CD4-positive, alpha-beta T cell treated with Interleukin-4 for 1 hour (primary cell): ENCODE measurements at regions not wholly inside any gene's neighbourhood (a gene's known extent, or its start where the extent isn't known, plus 50 kb on each side); places are given as distances from the start of the nearest gene placed in this dataset.
"Not testable (repeated sequence)": the region's sequence is repeated elsewhere in the genome, so short reads cannot be mapped to it uniquely, and the experiment has no call there.

Experiments used
- DNase-seq, 2 donors: peaks; one replicate each; pipeline ENCODE4 v3.0.0-alpha.2; 2020 to 2022

- DNase-seq: no peak
These were observed 77.9 kb upstream of the ABLIM1 start for GRCh38 chr10:114735946-114736345.

DNA sequence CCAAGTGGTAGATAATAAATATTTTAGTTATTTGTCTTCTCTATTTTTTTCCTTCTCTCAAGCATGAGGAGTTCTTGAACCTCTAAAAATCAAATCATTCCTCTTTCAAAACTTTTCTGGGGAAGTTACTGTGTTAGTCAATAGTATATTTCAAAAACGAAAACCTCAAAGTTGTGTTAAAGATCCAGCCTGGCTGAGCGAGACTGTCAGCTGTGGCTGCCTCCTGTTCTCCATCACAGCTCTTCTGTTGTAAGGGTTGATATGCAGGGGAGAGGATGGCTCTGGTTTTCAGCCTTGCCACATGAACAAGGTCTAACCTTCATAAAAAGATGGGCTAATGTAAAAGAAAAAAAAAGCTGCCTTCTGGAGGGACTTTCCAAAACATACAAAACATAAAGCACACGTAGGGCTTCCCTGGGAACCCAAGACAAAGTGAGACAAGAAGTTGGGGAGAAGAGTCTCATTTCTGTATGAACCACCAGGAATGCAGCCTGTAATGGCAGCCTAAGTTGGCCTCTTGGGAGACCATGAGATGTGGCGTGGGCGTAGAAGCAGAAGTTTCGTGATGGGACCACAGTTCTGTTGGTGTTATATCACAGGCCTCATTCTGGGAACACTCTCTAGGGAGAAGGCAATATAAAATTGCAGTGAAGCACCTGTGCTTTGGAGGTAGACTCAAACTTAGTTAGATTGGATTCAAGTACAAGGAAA lies 77.9 kb upstream of the FHIP2A start:
- DNase-seq: no peak

- DNase-seq: no peak
These were observed 75.0 kb upstream of the FHIP2A start for GRCh38 chr10:114746531-114746930.

GRCh38 chr10:114748241-114748640 lies 73.3 kb upstream of the FHIP2A start:
- DNase-seq: no peak

DNA sequence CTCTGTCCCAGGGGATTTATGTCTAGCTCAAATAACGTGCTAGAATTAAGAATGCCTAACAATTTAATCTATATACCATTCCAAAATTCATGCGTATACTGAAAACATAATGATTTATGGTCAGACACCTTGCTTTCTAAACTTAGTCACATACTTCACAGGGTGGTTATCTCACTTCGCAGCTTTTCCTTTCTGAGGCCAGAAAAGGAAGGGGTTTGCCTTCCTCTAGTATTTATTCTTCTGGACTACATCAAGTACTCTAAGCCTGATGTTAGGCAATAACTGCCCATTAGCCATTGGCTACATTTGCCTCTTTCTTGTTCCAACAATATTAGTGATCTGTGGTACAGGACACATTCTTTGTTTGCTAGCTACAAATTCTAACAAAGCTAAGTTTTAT lies 72.6 kb upstream of the FHIP2A start:
- no peak for DNase-seq

GRCh38 chr10:114749510-114749909 lies 72.1 kb upstream of the FHIP2A start:
- DNase-seq: no peak

DNA sequence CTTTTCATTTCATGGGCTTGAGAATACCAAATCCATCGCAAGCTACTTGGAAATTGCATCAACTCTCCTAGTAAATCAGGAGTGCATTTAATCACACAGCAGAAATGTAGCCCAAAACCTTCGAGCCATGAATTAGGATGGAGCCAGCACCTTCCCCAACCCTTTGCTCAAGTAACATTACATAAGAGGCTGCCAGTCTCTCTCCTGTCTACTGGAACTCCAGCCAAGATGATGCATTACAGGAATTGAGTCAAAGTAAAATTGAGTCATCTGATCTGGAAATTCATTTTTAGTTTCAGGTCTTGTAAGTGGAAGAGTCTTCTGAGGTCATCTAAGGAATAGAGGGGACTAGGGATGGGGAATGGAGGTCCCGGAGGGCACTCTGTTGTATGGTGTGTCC lies 69.7 kb upstream of the FHIP2A start:
- DNase-seq: no peak

DNA sequence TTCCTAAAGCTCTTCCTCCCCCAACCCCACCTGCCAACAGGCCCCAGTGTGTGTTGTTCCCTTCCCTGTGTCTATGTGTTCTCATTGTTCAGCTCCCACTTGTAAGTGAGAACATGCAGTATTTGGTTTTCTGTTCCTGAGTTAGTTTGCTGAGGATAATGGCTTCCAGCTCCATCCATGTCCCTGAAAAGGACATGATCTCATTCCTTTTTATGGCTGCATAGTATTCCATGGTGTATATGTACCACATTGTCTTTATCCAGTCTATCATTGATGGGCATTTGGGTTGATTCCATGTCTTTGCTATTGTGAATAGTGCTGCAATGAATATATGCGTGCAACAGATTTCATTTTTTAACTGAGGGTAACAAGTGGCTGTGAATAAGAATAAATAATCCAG lies 69.0 kb upstream of the FHIP2A start:
- not testable (repeated sequence) for DNase-seq

DNA sequence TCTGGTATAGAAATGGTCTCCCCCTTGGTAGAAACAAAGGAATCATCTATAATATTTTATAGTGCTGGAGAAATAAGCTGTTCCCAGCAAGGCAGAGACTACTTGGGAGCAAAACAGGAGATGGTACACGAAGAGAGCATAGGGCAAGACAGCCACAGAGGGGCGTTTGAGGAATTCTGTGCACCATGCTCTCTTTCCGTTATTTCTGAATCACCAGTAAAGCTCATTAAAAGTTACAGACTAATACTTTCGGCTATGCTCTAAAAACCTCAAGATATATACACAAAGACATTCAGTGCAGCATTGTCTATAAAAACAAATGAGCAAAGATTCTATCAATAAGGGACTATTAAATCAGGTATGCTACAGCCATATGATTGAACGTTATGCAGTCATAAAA lies 68.5 kb upstream of the FHIP2A start:
- no peak for DNase-seq

- DNase-seq: no peak
These were observed 66.9 kb upstream of the FHIP2A start for GRCh38 chr10:114754445-114755320.

- DNase-seq: no peak
These were observed 66.0 kb upstream of the FHIP2A start for GRCh38 chr10:114755537-114755936.

GRCh38 chr10:114758331-114758730 lies 63.2 kb upstream of the FHIP2A start:
- no peak for DNase-seq

DNA sequence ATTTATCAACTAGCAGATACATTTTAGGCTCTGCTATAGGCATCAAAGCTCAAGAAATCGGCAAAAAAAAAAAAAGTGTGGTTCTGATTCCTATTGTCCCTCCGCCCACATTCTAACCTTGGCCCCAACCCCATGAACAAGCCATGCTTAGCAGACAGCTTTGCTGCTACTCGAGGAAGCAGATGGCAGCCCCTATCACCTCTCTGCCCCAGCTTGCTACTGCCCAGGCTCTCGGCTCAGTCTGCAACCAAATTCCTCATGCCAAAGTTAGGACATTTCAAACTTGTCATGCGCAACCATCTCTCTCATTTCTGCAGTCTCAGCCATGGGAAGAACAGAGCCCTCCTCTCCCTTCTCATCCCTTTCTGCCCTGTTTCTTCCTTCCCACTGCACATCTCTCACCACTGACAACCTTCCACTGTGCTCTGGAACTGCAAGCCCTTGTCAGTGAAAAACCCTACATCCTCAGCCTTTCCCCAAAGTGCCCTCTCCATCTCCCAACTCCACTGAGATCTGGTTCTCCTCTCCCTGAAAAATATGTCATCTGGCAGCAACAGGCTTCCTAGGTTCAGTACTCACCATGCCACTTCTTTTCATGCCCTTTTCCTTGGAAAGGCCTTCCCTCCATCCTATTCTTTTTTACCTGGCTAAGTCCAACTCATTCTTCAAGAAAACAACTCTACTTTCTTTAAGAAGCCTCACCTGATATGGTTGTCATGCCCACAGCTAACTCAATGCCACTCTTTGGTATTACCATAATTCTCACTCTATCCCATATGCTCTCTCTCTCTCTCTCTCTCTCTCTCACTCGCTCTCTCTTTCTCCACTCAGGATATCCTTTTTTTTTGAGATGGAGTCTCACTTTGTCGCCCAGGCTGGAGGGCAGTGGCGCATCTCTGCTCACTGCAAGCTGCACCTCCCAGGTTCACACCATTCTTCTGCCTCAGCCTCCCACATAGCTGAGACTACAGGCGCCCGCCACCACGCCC lies 60.1 kb upstream of the FHIP2A start:
- DNase-seq: no peak

DNA sequence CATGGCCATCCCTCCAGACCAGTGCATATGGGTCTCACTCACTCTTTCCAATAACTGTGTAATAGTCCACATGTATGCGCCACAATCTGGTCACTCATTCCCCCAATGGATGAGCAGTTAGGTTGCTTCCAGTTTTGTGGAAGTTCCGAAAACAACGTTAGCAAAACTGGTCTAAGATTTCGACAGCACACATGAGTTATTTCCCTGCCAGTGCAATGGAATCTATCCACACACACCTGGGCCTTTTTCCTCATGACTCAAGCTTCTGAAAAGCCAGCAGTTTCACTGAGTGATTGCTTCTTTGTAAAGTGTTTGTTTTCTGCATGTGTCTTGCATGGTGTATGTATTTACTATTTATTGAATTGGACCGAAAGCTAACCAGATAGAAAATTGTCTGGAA lies 58.8 kb upstream of the FHIP2A start:
- DNase-seq: no peak

- DNase-seq: no peak
These were observed 56.9 kb upstream of the FHIP2A start for GRCh38 chr10:114764656-114765055.

- no peak for DNase-seq
These were observed 55.1 kb upstream of the FHIP2A start for GRCh38 chr10:114766470-114766869.

- DNase-seq: peak in 1 of 2 donors; percentile 6
These were observed 54.2 kb upstream of the FHIP2A start for GRCh38 chr10:114767101-114767985.

- DNase-seq: peak in 1 of 2 donors; percentile 7
These were observed 53.4 kb upstream of the FHIP2A start for GRCh38 chr10:114767986-114768821.

GRCh38 chr10:114770009-114770408 lies 51.6 kb upstream of the FHIP2A start:
- no peak for DNase-seq

GRCh38 chr10:114771157-114771556 lies 50.4 kb upstream of the FHIP2A start:
- no peak for DNase-seq

GRCh38 chr10:114771749-114772148 lies 49.8 kb upstream of the FHIP2A start:
- DNase-seq: no peak
